Upper lobe of right lung (tissue), 1 donor: ENCODE measurements at regions not wholly inside any gene's neighbourhood (a gene's known extent, or its start where the extent isn't known, plus 50 kb on each side); places are given as distances from the start of the nearest gene placed in this dataset.

Experiments used
- ATAC-seq: fragments of 200-7000 bp; cut with Tn5 transposase; one replicate; pipeline ENCODE4 v1.9.1; 2020; ENCODE audit warnings: mild to moderate bottlenecking, moderate library complexity
- DNase-seq: peaks from one replicate; pipeline ENCODE4 v3.0.0-alpha.2; 2020
- H3K27ac ChIP-seq: fragments of 200-600 bp; one replicate; pipeline ENCODE4 v1.8.0; 2022
- H3K27me3 ChIP-seq: fragments of 200-600 bp; one replicate; pipeline ENCODE4 v1.8.0; 2022; ENCODE audit warnings: mild to moderate bottlenecking
- H3K36me3 ChIP-seq: fragments of 200-600 bp; one replicate; pipeline ENCODE4 v1.8.0; 2022
- H3K4me1 ChIP-seq: fragments of 200-600 bp; one replicate; pipeline ENCODE4 v1.8.0; 2022
- H3K4me3 ChIP-seq: fragments of 200-600 bp; one replicate; pipeline ENCODE4 v1.8.0; 2022; ENCODE audit warnings: mild to moderate bottlenecking
- H3K9me3 ChIP-seq: fragments of 200-600 bp; one replicate; pipeline ENCODE4 v1.8.0; 2022
- CTCF ChIP-seq: fragments of 200-600 bp; IDR thresholded peaks from one replicate; pipeline ENCODE4 v1.8.0; 2022; ENCODE audit warnings: antibody characterized with exemption
- intact Hi-C: fragments of 100-400 bp; cut with DNase I; formaldehyde crosslinking; loops from one replicate; pipeline ENCODE4 v1.11.0; 2022
- donor health status: DM: no; HTN: yes; CAD: no; lungs with severe emphysema.

- Histone ChIP-seq H3K4me1 (peaks cover 3% of the 10 kb centered on the region), H3K36me3 (no peaks in the 10 kb centered on the region), H3K27me3 (no peaks in the 10 kb centered on the region), H3K9me3 (no peaks in the 10 kb centered on the region), H3K4me3 (no peak overlapping the region), H3K27ac (no peak overlapping the region)
- TF ChIP-seq CTCF, result no peak
- intact Hi-C loops, result no loop called here
- DNase-seq, result no peak
- no peak for ATAC-seq
These were observed 424.1 kb upstream of the DACH1 start for GRCh38 chr13:72290962-72291681.

- DNase-seq, result no peak
- TF ChIP-seq CTCF, result no peak
- intact Hi-C loops, result no loop called here
These were observed 419.4 kb upstream of the DACH1 start for GRCh38 chr13:72286421-72286820.

GRCh38 chr13:72284791-72285190, 417.8 kb upstream of the DACH1 start:
- H3K36me3 ChIP-seq, result no peaks in the 10 kb centered on the region
- no peak for ATAC-seq
- H3K4me1 ChIP-seq, result no peaks in the 10 kb centered on the region
- DNase-seq, result no peak
- no peaks in the 10 kb centered on the region for H3K27me3 ChIP-seq
- H3K27ac ChIP-seq, result no peak overlapping the region
- H3K4me3 ChIP-seq, result no peak overlapping the region
- no peak for TF ChIP-seq CTCF
- no peaks in the 10 kb centered on the region for H3K9me3 ChIP-seq
- intact Hi-C loops, result no loop called here

More at GRCh38 chr13:72286421-72286820, 419.4 kb upstream of the DACH1 start:
- H3K27ac ChIP-seq, result no peak overlapping the region
- no peaks in the 10 kb centered on the region for H3K36me3 ChIP-seq
- H3K4me1 ChIP-seq, result no peaks in the 10 kb centered on the region
- H3K27me3 ChIP-seq, result no peaks in the 10 kb centered on the region
- no peaks in the 10 kb centered on the region for H3K9me3 ChIP-seq
- ATAC-seq, result no peak
- H3K4me3 ChIP-seq, result no peak overlapping the region

GRCh38 chr13:72261732-72262131, 394.7 kb upstream of the DACH1 start:
- TF ChIP-seq CTCF, result no peak
- Histone ChIP-seq H3K9me3 (no peaks in the 10 kb centered on the region), H3K4me3 (no peak overlapping the region), H3K27me3 (no peaks in the 10 kb centered on the region), H3K27ac (no peak overlapping the region), H3K4me1 (no peaks in the 10 kb centered on the region), H3K36me3 (no peaks in the 10 kb centered on the region)
- intact Hi-C loops, result no loop called here
- DNase-seq (no peak), ATAC-seq (no peak)

- no peak for DNase-seq
- intact Hi-C loops, result no loop called here
- H3K4me3 ChIP-seq, result no peak overlapping the region
- no peaks in the 10 kb centered on the region for H3K9me3 ChIP-seq
- no peaks in the 10 kb centered on the region for H3K27me3 ChIP-seq
- H3K4me1 ChIP-seq, result no peaks in the 10 kb centered on the region
- ATAC-seq, result no peak
- H3K27ac ChIP-seq, result no peak overlapping the region
- no peak for TF ChIP-seq CTCF
- H3K36me3 ChIP-seq, result no peaks in the 10 kb centered on the region
These were observed 392.5 kb upstream of the DACH1 start for GRCh38 chr13:72259528-72259927.
